ENCODE measurements at regions not wholly inside any gene's neighbourhood (a gene's known extent, or its start where the extent isn't known, plus 50 kb on each side); places are given as distances from the start of the nearest gene placed in this dataset.

- no peak for DNase-seq (ENCODE audit: insufficient read length, low spot score, missing footprints)
- Histone ChIP-seq H3K4me3 (ENCODE audit: insufficient read depth, low read length) (no peak overlapping the region), H4K20me1 (ENCODE audit: insufficient read depth, low read length) (no peaks in the 10 kb centered on the region), H3K27ac (ENCODE audit: low read depth, low read length) (no peak overlapping the region), H3K4me1 (ENCODE audit: insufficient read depth, low read length) (no peaks in the 10 kb centered on the region), H3K36me3 (ENCODE audit: insufficient read depth, low read length) (no peaks in the 10 kb centered on the region), H3K79me2 (ENCODE audit: insufficient read depth, low read length) (no peaks in the 10 kb centered on the region), H3K4me2 (ENCODE audit: insufficient read depth, low read length) (no peak overlapping the region), H2AFZ (ENCODE audit: low read length) (no peak overlapping the region), H3K9me3 (ENCODE audit: low read depth, low read length) (no peaks in the 10 kb centered on the region), H3K27me3 (ENCODE audit: insufficient read depth, low read length) (peaks cover 26% of the 10 kb centered on the region)
- no peak for TF ChIP-seq CTCF (IDR thresholded peaks at IDR 0.05; ENCODE audit: extremely low read depth, low read depth, low read length)
Observed at GRCh38 chr12:111150921-111151840, 217.7 kb downstream of the PHETA1 start.

- H3K4me1 ChIP-seq (ENCODE audit: insufficient read depth, low read length) = no peaks in the 10 kb centered on the region
- H2AFZ ChIP-seq (ENCODE audit: low read length) = no peak overlapping the region
- TF ChIP-seq CTCF (IDR thresholded peaks at IDR 0.05; ENCODE audit: extremely low read depth, low read depth, low read length) = no peak
- no peak for DNase-seq (ENCODE audit: insufficient read length, low spot score, missing footprints)
- no peaks in the 10 kb centered on the region for H3K9me3 ChIP-seq (ENCODE audit: low read depth, low read length)
- H3K79me2 ChIP-seq (ENCODE audit: insufficient read depth, low read length) = no peaks in the 10 kb centered on the region
- no peak overlapping the region for H3K4me2 ChIP-seq (ENCODE audit: insufficient read depth, low read length)
- no peak overlapping the region for H3K27ac ChIP-seq (ENCODE audit: low read depth, low read length)
- H3K36me3 ChIP-seq (ENCODE audit: insufficient read depth, low read length) = no peaks in the 10 kb centered on the region
- no peak overlapping the region for H3K4me3 ChIP-seq (ENCODE audit: insufficient read depth, low read length)
- H4K20me1 ChIP-seq (ENCODE audit: insufficient read depth, low read length) = no peaks in the 10 kb centered on the region
- peaks cover 26% of the 10 kb centered on the region for H3K27me3 ChIP-seq (ENCODE audit: insufficient read depth, low read length)
Observed at GRCh38 chr12:111150360-111150759, 218.5 kb downstream of the PHETA1 start.

- Histone ChIP-seq H4K20me1 (ENCODE audit: insufficient read depth, low read length) (no peaks in the 10 kb centered on the region), H3K4me2 (ENCODE audit: insufficient read depth, low read length) (no peak overlapping the region), H3K27ac (ENCODE audit: low read depth, low read length) (no peak overlapping the region), H3K4me3 (ENCODE audit: insufficient read depth, low read length) (no peak overlapping the region), H3K4me1 (ENCODE audit: insufficient read depth, low read length) (no peaks in the 10 kb centered on the region), H2AFZ (ENCODE audit: low read length) (no peak overlapping the region), H3K79me2 (ENCODE audit: insufficient read depth, low read length) (no peaks in the 10 kb centered on the region), H3K27me3 (ENCODE audit: insufficient read depth, low read length) (peaks cover 17% of the 10 kb centered on the region), H3K9me3 (ENCODE audit: low read depth, low read length) (no peaks in the 10 kb centered on the region), H3K36me3 (ENCODE audit: insufficient read depth, low read length) (no peaks in the 10 kb centered on the region)
- DNase-seq (ENCODE audit: insufficient read length, low spot score, missing footprints) = no peak
- TF ChIP-seq CTCF (IDR thresholded peaks at IDR 0.05; ENCODE audit: extremely low read depth, low read depth, low read length) = no peak
Observed at GRCh38 chr12:111149299-111149698, 219.6 kb downstream of the PHETA1 start.

- Histone ChIP-seq H2AFZ (ENCODE audit: low read length) (no peak overlapping the region), H3K4me2 (ENCODE audit: insufficient read depth, low read length) (no peak overlapping the region), H3K79me2 (ENCODE audit: insufficient read depth, low read length) (no peaks in the 10 kb centered on the region), H3K27ac (ENCODE audit: low read depth, low read length) (no peak overlapping the region), H3K36me3 (ENCODE audit: insufficient read depth, low read length) (no peaks in the 10 kb centered on the region), H3K4me3 (ENCODE audit: insufficient read depth, low read length) (no peak overlapping the region), H3K9me3 (ENCODE audit: low read depth, low read length) (no peaks in the 10 kb centered on the region), H3K4me1 (ENCODE audit: insufficient read depth, low read length) (no peaks in the 10 kb centered on the region), H4K20me1 (ENCODE audit: insufficient read depth, low read length) (no peaks in the 10 kb centered on the region), H3K27me3 (ENCODE audit: insufficient read depth, low read length) (peaks cover 17% of the 10 kb centered on the region)
- no peak for TF ChIP-seq CTCF (IDR thresholded peaks at IDR 0.05; ENCODE audit: extremely low read depth, low read depth, low read length)
- no peak for DNase-seq (ENCODE audit: insufficient read length, low spot score, missing footprints)
Observed at GRCh38 chr12:111148005-111148404, 220.9 kb downstream of the PHETA1 start.
